ENCODE measurements at regions not wholly inside any gene's neighbourhood (a gene's known extent, or its start where the extent isn't known, plus 50 kb on each side); places are given as distances from the start of the nearest gene placed in this dataset.

DNA sequence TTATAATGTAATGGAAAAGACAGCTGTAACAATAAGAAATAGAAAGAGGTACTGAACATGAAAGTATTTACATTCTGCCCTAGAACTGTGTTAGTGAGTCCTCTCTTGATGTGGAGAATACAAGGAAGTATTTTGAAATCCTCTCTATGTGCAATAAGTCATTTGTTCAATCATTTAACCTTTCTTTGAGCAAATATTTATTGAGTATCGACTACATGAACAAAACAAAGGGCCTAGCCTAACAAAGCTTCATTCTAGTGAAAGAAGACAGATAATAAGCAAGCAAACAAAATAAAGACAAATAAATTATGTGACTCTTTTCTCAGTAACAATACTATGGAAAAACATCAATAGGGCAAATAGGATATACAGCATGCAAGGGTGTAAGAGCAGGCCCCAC is 354.9 kb upstream of the ATP11B start:
- ChIA-PET POLR2A (no interaction called here), CTCF (interaction anchor here (1.5 kb wide), 1 partner anchor 14 kb away, joined by 4 read pairs; no protein-coding TSS in a partner anchor)
- Histone ChIP-seq H3K9me2 (no peaks in the 10 kb centered on the region), H3K36me3 (replicated peaks in 1 of 2; ENCODE audit: control insufficient read depth in 1 of 2, insufficient read depth in 2 of 2, low read length in 1 of 2) (no peaks in the 10 kb centered on the region), H3K79me2 (ENCODE audit: insufficient read depth) (no peaks in the 10 kb centered on the region), H3K4me1 (ENCODE audit: control insufficient read depth in 1 of 2, insufficient read depth in 2 of 2, low read depth in 1 of 2, low read length in 1 of 2) (peaks cover 0 to 5% of the 10 kb centered on the region in 2 experiments; a peak in 2 of 4 replicates), H3K4me2 (no peak overlapping the region), H3K9ac (no peak overlapping the region), H2AFZ (ENCODE audit: low read depth) (no peak overlapping the region), H4K20me1 (ENCODE audit: insufficient read depth) (no peaks in the 10 kb centered on the region), H3K9me3 (no peaks in the 10 kb centered on the region), H3K4me3 (ENCODE audit: low read depth in 2 of 2, low read length in 1 of 2) (no peak overlapping the region), H3F3A (replicated peaks; ENCODE audit: insufficient read depth) (no peaks in the 10 kb centered on the region), H3K27ac (ENCODE audit: low read depth in 2 of 2, low read length in 1 of 2) (no peak overlapping the region), H3K27me3 (ENCODE audit: insufficient read depth) (no peaks in the 10 kb centered on the region)
- WGBS (ENCODE audit: low lambda C conversion rate), result 39% methylated on average over 1 of the region's 1 CpG
- TF ChIP-seq, protein P1, sequence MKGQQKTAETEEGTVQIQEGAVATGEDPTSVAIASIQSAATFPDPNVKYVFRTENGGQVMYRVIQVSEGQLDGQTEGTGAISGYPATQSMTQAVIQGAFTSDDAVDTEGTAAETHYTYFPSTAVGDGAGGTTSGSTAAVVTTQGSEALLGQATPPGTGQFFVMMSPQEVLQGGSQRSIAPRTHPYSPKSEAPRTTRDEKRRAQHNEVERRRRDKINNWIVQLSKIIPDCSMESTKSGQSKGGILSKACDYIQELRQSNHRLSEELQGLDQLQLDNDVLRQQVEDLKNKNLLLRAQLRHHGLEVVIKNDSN (IDR thresholded peaks at IDR 0.05; ENCODE audit: borderline replicate concordance, low read depth), result no peak
- TF ChIP-seq SMC3 (IDR thresholded peaks at IDR 0.05; ENCODE audit: low read depth, low read length) (no peak), NRF1 (IDR thresholded peaks at IDR 0.05; ENCODE audit: low read depth, low read length) (no peak), SIN3A (IDR thresholded peaks at IDR 0.05; ENCODE audit: borderline replicate concordance, low read depth, low read length) (no peak), RAD21 (IDR thresholded peaks at IDR 0.05; ENCODE audit: low read length) (no peak), RCOR1 (IDR thresholded peaks at IDR 0.05; ENCODE audit: low read length) (no peak), POLR2AphosphoS5 (IDR thresholded peaks at IDR 0.05; ENCODE audit: low read depth, low read length) (no peak), FOSL2 (IDR thresholded peaks at IDR 0.05; ENCODE audit: borderline replicate concordance, low read depth) (no peak), ELF1 (IDR thresholded peaks at IDR 0.05) (no peak), GABPA (IDR thresholded peaks at IDR 0.05; ENCODE audit: low read depth) (no peak), EZH2phosphoT487 (IDR thresholded peaks at IDR 0.05; ENCODE audit: borderline replicate concordance, low read depth) (no peak), RXRA (IDR thresholded peaks at IDR 0.05; ENCODE audit: borderline replicate concordance, low read depth) (no peak), JUND (IDR thresholded peaks at IDR 0.05) (no peak), FOXJ3 (CRISPR knock-in tag; IDR thresholded peaks at IDR 0.05) (no peak), MXI1 (IDR thresholded peaks at IDR 0.05; ENCODE audit: low read depth, low read length) (no peak)
- TF ChIP-seq, protein P2, sequence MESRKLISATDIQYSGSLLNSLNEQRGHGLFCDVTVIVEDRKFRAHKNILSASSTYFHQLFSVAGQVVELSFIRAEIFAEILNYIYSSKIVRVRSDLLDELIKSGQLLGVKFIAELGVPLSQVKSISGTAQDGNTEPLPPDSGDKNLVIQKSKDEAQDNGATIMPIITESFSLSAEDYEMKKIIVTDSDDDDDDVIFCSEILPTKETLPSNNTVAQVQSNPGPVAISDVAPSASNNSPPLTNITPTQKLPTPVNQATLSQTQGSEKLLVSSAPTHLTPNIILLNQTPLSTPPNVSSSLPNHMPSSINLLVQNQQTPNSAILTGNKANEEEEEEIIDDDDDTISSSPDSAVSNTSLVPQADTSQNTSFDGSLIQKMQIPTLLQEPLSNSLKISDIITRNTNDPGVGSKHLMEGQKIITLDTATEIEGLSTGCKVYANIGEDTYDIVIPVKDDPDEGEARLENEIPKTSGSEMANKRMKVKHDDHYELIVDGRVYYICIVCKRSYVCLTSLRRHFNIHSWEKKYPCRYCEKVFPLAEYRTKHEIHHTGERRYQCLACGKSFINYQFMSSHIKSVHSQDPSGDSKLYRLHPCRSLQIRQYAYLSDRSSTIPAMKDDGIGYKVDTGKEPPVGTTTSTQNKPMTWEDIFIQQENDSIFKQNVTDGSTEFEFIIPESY (IDR thresholded peaks at IDR 0.05; ENCODE audit: borderline replicate concordance, low read depth), result no peak
- TF ChIP-seq, protein P3, sequence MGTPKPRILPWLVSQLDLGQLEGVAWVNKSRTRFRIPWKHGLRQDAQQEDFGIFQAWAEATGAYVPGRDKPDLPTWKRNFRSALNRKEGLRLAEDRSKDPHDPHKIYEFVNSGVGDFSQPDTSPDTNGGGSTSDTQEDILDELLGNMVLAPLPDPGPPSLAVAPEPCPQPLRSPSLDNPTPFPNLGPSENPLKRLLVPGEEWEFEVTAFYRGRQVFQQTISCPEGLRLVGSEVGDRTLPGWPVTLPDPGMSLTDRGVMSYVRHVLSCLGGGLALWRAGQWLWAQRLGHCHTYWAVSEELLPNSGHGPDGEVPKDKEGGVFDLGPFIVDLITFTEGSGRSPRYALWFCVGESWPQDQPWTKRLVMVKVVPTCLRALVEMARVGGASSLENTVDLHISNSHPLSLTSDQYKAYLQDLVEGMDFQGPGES (IDR thresholded peaks at IDR 0.05; ENCODE audit: low read depth, low read length), result no peak
- TF ChIP-seq, protein P4, sequence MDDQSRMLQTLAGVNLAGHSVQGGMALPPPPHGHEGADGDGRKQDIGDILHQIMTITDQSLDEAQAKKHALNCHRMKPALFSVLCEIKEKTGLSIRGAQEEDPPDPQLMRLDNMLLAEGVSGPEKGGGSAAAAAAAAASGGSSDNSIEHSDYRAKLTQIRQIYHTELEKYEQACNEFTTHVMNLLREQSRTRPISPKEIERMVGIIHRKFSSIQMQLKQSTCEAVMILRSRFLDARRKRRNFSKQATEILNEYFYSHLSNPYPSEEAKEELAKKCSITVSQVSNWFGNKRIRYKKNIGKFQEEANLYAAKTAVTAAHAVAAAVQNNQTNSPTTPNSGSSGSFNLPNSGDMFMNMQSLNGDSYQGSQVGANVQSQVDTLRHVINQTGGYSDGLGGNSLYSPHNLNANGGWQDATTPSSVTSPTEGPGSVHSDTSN (IDR thresholded peaks at IDR 0.05), result no peak
- TF ChIP-seq, protein P5, sequence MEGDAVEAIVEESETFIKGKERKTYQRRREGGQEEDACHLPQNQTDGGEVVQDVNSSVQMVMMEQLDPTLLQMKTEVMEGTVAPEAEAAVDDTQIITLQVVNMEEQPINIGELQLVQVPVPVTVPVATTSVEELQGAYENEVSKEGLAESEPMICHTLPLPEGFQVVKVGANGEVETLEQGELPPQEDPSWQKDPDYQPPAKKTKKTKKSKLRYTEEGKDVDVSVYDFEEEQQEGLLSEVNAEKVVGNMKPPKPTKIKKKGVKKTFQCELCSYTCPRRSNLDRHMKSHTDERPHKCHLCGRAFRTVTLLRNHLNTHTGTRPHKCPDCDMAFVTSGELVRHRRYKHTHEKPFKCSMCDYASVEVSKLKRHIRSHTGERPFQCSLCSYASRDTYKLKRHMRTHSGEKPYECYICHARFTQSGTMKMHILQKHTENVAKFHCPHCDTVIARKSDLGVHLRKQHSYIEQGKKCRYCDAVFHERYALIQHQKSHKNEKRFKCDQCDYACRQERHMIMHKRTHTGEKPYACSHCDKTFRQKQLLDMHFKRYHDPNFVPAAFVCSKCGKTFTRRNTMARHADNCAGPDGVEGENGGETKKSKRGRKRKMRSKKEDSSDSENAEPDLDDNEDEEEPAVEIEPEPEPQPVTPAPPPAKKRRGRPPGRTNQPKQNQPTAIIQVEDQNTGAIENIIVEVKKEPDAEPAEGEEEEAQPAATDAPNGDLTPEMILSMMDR (IDR thresholded peaks at IDR 0.05), result no peak
- TF ChIP-seq, protein P6, sequence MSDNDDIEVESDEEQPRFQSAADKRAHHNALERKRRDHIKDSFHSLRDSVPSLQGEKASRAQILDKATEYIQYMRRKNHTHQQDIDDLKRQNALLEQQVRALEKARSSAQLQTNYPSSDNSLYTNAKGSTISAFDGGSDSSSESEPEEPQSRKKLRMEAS (IDR thresholded peaks at IDR 0.05; ENCODE audit: low read depth), result no peak
- no peak for DNase-seq

All from SK-N-SH (cell line).